SK-N-SH treated with all-trans-retinoic acid at 6 μM for 48 hours (cell line): ENCODE measurements at regions not wholly inside any gene's neighbourhood (a gene's known extent, or its start where the extent isn't known, plus 50 kb on each side); places are given as distances from the start of the nearest gene placed in this dataset.

Experiments
- ATAC-seq: fragments of 200-7000 bp; cut with Tn5 transposase; 3 replicates; pipeline ENCODE4 v1.9.1; 2020; ENCODE audit warnings: mild to moderate bottlenecking, moderate library complexity
- ARNTL ChIP-seq: fragments of 450-650 bp; formaldehyde crosslinking; IDR thresholded peaks from 2 replicates; pipeline ENCODE4 v1.5.0; 2020; ENCODE audit warnings: low read depth, mild to moderate bottlenecking, moderate library complexity, borderline replicate concordance
- BACH2 ChIP-seq: fragments of 250-450 bp; sonication (Bioruptor Pico); IDR thresholded peaks from 2 replicates; pipeline ENCODE4 v1.9.0; 2021; ENCODE audit warnings: mild to moderate bottlenecking, borderline replicate concordance
- CREB5 ChIP-seq: fragments of 250-450 bp; sonication (Bioruptor Pico); IDR thresholded peaks from 2 replicates; pipeline ENCODE4 v1.5.1; 2020; ENCODE audit warnings: low read depth, mild to moderate bottlenecking, moderate library complexity
- CSDC2 ChIP-seq: fragments of 250-450 bp; sonication (Bioruptor Pico); IDR thresholded peaks from 2 replicates; pipeline ENCODE4 v1.5.0; 2020; ENCODE audit warnings: mild to moderate bottlenecking, moderate library complexity
- CSRNP3 ChIP-seq: fragments of 250-450 bp; sonication (Bioruptor Pico); IDR thresholded peaks from 2 replicates; pipeline ENCODE4 v1.5.1; 2021; ENCODE audit warnings: mild to moderate bottlenecking, moderate library complexity
- ESRRG ChIP-seq: fragments of 250-450 bp; sonication (Bioruptor Pico); IDR thresholded peaks from 2 replicates; pipeline ENCODE4 v1.6.1; 2021; ENCODE audit warnings: mild to moderate bottlenecking
- GLIS3 ChIP-seq: fragments of 250-450 bp; sonication (Bioruptor Pico); IDR thresholded peaks from 2 replicates; pipeline ENCODE4 v1.5.0; 2020; ENCODE audit warnings: mild to moderate bottlenecking, moderate library complexity
- ISL1 ChIP-seq: fragments of 250-450 bp; sonication (Bioruptor Pico); IDR thresholded peaks from 2 replicates; pipeline ENCODE4 v2.1.2; 2022; ENCODE audit warnings: mild to moderate bottlenecking, moderate library complexity
- PATZ1 ChIP-seq: fragments of 250-450 bp; sonication (Bioruptor Pico); IDR thresholded peaks from 2 replicates; pipeline ENCODE4 v1.8.0; 2020; ENCODE audit warnings: mild to moderate bottlenecking, moderate library complexity, borderline replicate concordance
- PPARA ChIP-seq: fragments of 250-450 bp; sonication (Bioruptor Pico); IDR thresholded peaks from 2 replicates; pipeline ENCODE4 v1.5.0; 2020; ENCODE audit warnings: mild to moderate bottlenecking, borderline replicate concordance
- RARB ChIP-seq: fragments of 250-450 bp; sonication (Bioruptor Pico); IDR thresholded peaks from 2 replicates; pipeline ENCODE4 v1.8.0; 2021; ENCODE audit warnings: mild to moderate bottlenecking, moderate library complexity
- SNAI2 ChIP-seq: fragments of 250-450 bp; sonication (Bioruptor Pico); IDR thresholded peaks from 2 replicates; pipeline ENCODE4 v1.5.0; 2020; ENCODE audit warnings: mild to moderate bottlenecking, moderate library complexity
- TCF4 ChIP-seq: fragments of 250-450 bp; sonication (Bioruptor Pico); IDR thresholded peaks from 2 replicates; pipeline ENCODE4 v1.8.0; 2021; ENCODE audit warnings: mild to moderate bottlenecking, moderate library complexity, borderline replicate concordance
- TOX ChIP-seq: fragments of 250-450 bp; sonication (Bioruptor Pico); IDR thresholded peaks from 2 replicates; pipeline ENCODE4 v1.8.0; 2021; ENCODE audit warnings: mild to moderate bottlenecking, moderate library complexity, borderline replicate concordance
- TSHZ2 ChIP-seq: fragments of 250-450 bp; sonication (Bioruptor Pico); IDR thresholded peaks from 2 replicates; pipeline ENCODE4 v1.5.0; 2020; ENCODE audit warnings: mild to moderate bottlenecking, moderate library complexity
- ZFP30 ChIP-seq: fragments of 450-650 bp; formaldehyde crosslinking; IDR thresholded peaks from 2 replicates; pipeline ENCODE4 v1.5.0; 2022; ENCODE audit warnings: mild to moderate bottlenecking, moderate library complexity
- ZNF565 ChIP-seq: fragments of 450-650 bp; formaldehyde crosslinking; conservative IDR thresholded peaks from 2 replicates; pipeline ENCODE4 v1.5.0; 2020; ENCODE audit warnings: low read depth, mild to moderate bottlenecking, moderate library complexity
- ZNF70 ChIP-seq: fragments of 450-650 bp; formaldehyde crosslinking; IDR thresholded peaks from 2 replicates; pipeline ENCODE4 v1.5.0; 2020; ENCODE audit warnings: mild to moderate bottlenecking, moderate library complexity
- ZNF8 ChIP-seq: fragments of 450-650 bp; formaldehyde crosslinking; IDR thresholded peaks from 2 replicates; pipeline ENCODE4 v1.5.0; 2020; ENCODE audit warnings: mild to moderate bottlenecking, moderate library complexity

GRCh38 chr6:54040545-54040944 lies 70.7 kb upstream of the MLIP start:
- ATAC-seq = no peak
- TF ChIP-seq ZFP30 (CRISPR knock-in tag) (no peak), CREB5 (CRISPR knock-in tag) (no peak), CSDC2 (CRISPR knock-in tag) (no peak), RARB (CRISPR knock-in tag) (no peak), ZNF565 (CRISPR knock-in tag) (no peak), ESRRG (no peak), BACH2 (CRISPR knock-in tag) (no peak), GLIS3 (no peak), SNAI2 (no peak), TCF4 (CRISPR knock-in tag) (no peak)
- TF ChIP-seq, all 23 proteins: peak for 0

- ATAC-seq = no peak
Observed at GRCh38 chr6:54041239-54041638, 70.0 kb upstream of the MLIP start.

More at GRCh38 chr6:54041239-54041638, 70.0 kb upstream of the MLIP start:
- TF ChIP-seq CREB5 (CRISPR knock-in tag) (no peak), TSHZ2 (no peak), PPARA (CRISPR knock-in tag) (no peak), GLIS3 (no peak), PATZ1 (CRISPR knock-in tag) (no peak), ARNTL (CRISPR knock-in tag) (no peak), RARB (CRISPR knock-in tag) (no peak), ZFP30 (CRISPR knock-in tag) (no peak), TOX (CRISPR knock-in tag) (no peak), ZNF565 (CRISPR knock-in tag) (no peak), ISL1 (CRISPR knock-in tag) (no peak), ZNF8 (no peak), TCF4 (CRISPR knock-in tag) (no peak), CSRNP3 (CRISPR knock-in tag) (no peak), ZNF70 (CRISPR knock-in tag) (no peak)
- TF ChIP-seq, all 23 proteins: peak for 0
